CD14-positive monocyte (primary cell): ENCODE measurements at regions not wholly inside any gene's neighbourhood (a gene's known extent, or its start where the extent isn't known, plus 50 kb on each side); places are given as distances from the start of the nearest gene placed in this dataset. TPM values are rescaled to one million over a fixed set of nuclear protein-coding genes. Genes with fewer than 3 reads are reported as not detected.

Experiments
- DNase-seq, 3 donors: peaks; one replicate each; pipeline ENCODE4 v3.0.0-alpha.2; 2011 to 2022
- H2AFZ ChIP-seq: 2 replicates; pipeline ENCODE4 v1.6.0; 2012; ENCODE audit warnings: mild to moderate bottlenecking, low read depth, low read length, inconsistent platforms; ENCODE audit not compliant: insufficient read depth, poor library complexity, severe bottlenecking
- H3K27ac ChIP-seq, 2 donors: 1 replicate in 1 of 2; 2 replicates in 1 of 2; pipeline ENCODE4 v1.5.1; 2012 to 2013; ENCODE audit warnings: low read length in 2 of 2, control low read depth in 1 of 2, inconsistent platforms in 1 of 2, low read depth in 1 of 2, mild to moderate bottlenecking in 1 of 2
- H3K27me3 ChIP-seq, 2 donors: one replicate each; pipeline versions ENCODE4 v1.6.0 to v1.6.1; 2011 to 2013; ENCODE audit warnings: low read length in 2 of 2; ENCODE audit not compliant: control insufficient read depth in 2 of 2, insufficient read depth in 2 of 2
- H3K36me3 ChIP-seq, 2 donors: replicated peaks in 1 of 2; 1 replicate in 1 of 2; 2 replicates in 1 of 2; pipeline versions ENCODE4 v1.5.1 to v1.6.1; 2012 to 2013; ENCODE audit warnings: low read length in 2 of 2, control low read depth in 1 of 2, inconsistent platforms in 1 of 2, mild to moderate bottlenecking in 1 of 2; ENCODE audit not compliant: insufficient read depth in 2 of 2, control insufficient read depth in 1 of 2
- H3K4me1 ChIP-seq, 2 donors: 1 replicate in 1 of 2; 2 replicates in 1 of 2; pipeline versions ENCODE4 v1.5.1 to v1.6.1; 2012 to 2013; ENCODE audit warnings: low read length in 2 of 2, control low read depth in 1 of 2, inconsistent platforms in 1 of 2, mild to moderate bottlenecking in 1 of 2, moderate library complexity in 1 of 2; ENCODE audit not compliant: insufficient read depth in 2 of 2, control insufficient read depth in 1 of 2
- H3K4me2 ChIP-seq: replicated peaks from 2 replicates; pipeline ENCODE3; 2012; ENCODE audit warnings: low read length, moderate library complexity, mild to moderate bottlenecking; ENCODE audit not compliant: poor library complexity, severe bottlenecking; ENCODE audit errors: extremely low read depth
- H3K4me3 ChIP-seq, 3 experiments: fragments of 200-600 bp in 1 of 3; sonication (generic) in 1 of 3; replicated peaks in 1 of 3; 1 replicate in 2 of 3; 2 replicates in 1 of 3; pipeline ENCODE4 v1.5.1; 2011 to 2013; ENCODE audit warnings: low read length in 3 of 3, mild to moderate bottlenecking in 3 of 3, control low read depth in 2 of 3, low read depth in 2 of 3, inconsistent platforms in 1 of 3, moderate library complexity in 1 of 3
- H3K79me2 ChIP-seq: 2 replicates; pipeline ENCODE4 v1.6.0; 2012; ENCODE audit warnings: mild to moderate bottlenecking, control low read depth, inconsistent platforms, low read length, moderate library complexity; ENCODE audit not compliant: insufficient read depth
- H3K9ac ChIP-seq: 2 replicates; pipeline ENCODE4 v1.6.0; 2017; ENCODE audit warnings: low read length, mild to moderate bottlenecking; ENCODE audit not compliant: insufficient read depth, poor library complexity, severe bottlenecking
- H3K9me3 ChIP-seq, 2 donors: replicated peaks in 1 of 2; 1 replicate in 1 of 2; 2 replicates in 1 of 2; pipeline versions ENCODE4 v1.5.1 to v1.6.1; 2012 to 2013; ENCODE audit warnings: low read length in 2 of 2, control low read depth in 1 of 2; ENCODE audit not compliant: control insufficient read depth in 1 of 2, insufficient read depth in 1 of 2
- H4K20me1 ChIP-seq: 2 replicates; pipeline ENCODE4 v1.6.0; 2012; ENCODE audit warnings: mild to moderate bottlenecking, low read length, control low read depth, moderate library complexity; ENCODE audit not compliant: insufficient read depth
- H3K27ac Mint-ChIP-seq, 7 donors: one replicate each; pipeline ENCODE4 v1.8.0; 2020; ENCODE audit warnings: mild to moderate bottlenecking in 7 of 7, mixed read lengths in 7 of 7, moderate library complexity in 6 of 7, inconsistent platforms in 2 of 7
- H3K27me3 Mint-ChIP-seq, 3 donors: one replicate each; pipeline ENCODE4 v1.8.0; 2021 to 2022; ENCODE audit warnings: low read depth in 3 of 3, mild to moderate bottlenecking in 3 of 3, mixed read lengths in 3 of 3, moderate library complexity in 3 of 3, inconsistent platforms in 1 of 3
- H3K36me3 Mint-ChIP-seq, 2 donors: one replicate each; pipeline ENCODE4 v1.8.0; 2020; ENCODE audit warnings: mixed read lengths in 2 of 2, inconsistent platforms in 1 of 2, mild to moderate bottlenecking in 1 of 2
- H3K4me1 Mint-ChIP-seq: one replicate; pipeline ENCODE4 v1.8.0; 2020; ENCODE audit warnings: mild to moderate bottlenecking, mixed read lengths
- H3K4me3 Mint-ChIP-seq, 2 donors: one replicate each; pipeline ENCODE4 v1.8.0; 2020; ENCODE audit warnings: mild to moderate bottlenecking in 2 of 2, mixed read lengths in 2 of 2, moderate library complexity in 1 of 2
- H3K9me3 Mint-ChIP-seq, 7 donors: one replicate each; pipeline ENCODE4 v1.8.0; 2020 to 2022; ENCODE audit warnings: mixed read lengths in 7 of 7, mild to moderate bottlenecking in 6 of 7, moderate library complexity in 6 of 7, inconsistent platforms in 2 of 7
- WGBS: methylation state at CpG from one replicate; pipeline ENCODE4 v1.1.5; 2013; ENCODE audit warnings: missing lambda C conversion rate; ENCODE audit not compliant: insufficient coverage; 5-methylcytosine and 5-hydroxymethylcytosine counted together
- intact Hi-C, 2 donors: fragments of 100-400 bp; cut with micrococcal nuclease; formaldehyde crosslinking; loops; one replicate each; pipeline versions ENCODE4 v1.15.0 to v1.15.1; 2023
- small RNA-seq: library from RNA; depleted of rRNA; stranded (forward); fragments of <200 nt; gene quantifications from one replicate; pipeline ENCODE3, GENCODE V24; 2012; ENCODE audit warnings: low read depth; ENCODE audit not compliant: insufficient read length
- TF ChIP-seq, protein P1 (sequence below): fragments of 200-600 bp; IDR thresholded peaks from one replicate; pipeline ENCODE4 v1.8.0; 2022; ENCODE audit warnings: antibody characterized with exemption, mild to moderate bottlenecking

GRCh38 chr20:25749649-25750048 lies 53.0 kb upstream of the ZNF337 start:
- DNase-seq = no peak
- intact Hi-C loops = no loop called here
- no peaks in the 10 kb centered on the region for H4K20me1 ChIP-seq
- no peak overlapping the region for H3K9ac ChIP-seq
- Mint-ChIP-seq H3K9me3 (peaks cover 0 to 2% (median 0%) of the 10 kb centered on the region in 7 donors), H3K27ac (no peak overlapping the region), H3K36me3 (no peaks in the 10 kb centered on the region), H3K27me3 (peaks cover 1 to 10% (median 5%) of the 10 kb centered on the region in 3 donors), H3K4me1 (peaks cover 12% of the 10 kb centered on the region), H3K4me3 (no peak overlapping the region)
- H3K4me2 ChIP-seq = no peak overlapping the region
- H3K27me3 ChIP-seq = no peaks in the 10 kb centered on the region
- H3K79me2 ChIP-seq = no peaks in the 10 kb centered on the region
- H3K4me3 ChIP-seq = no peak overlapping the region
- no peaks in the 10 kb centered on the region for H3K36me3 ChIP-seq
- no peak overlapping the region for H2AFZ ChIP-seq
- peaks cover 0 to 3% of the 10 kb centered on the region in 2 donors for H3K4me1 ChIP-seq
- WGBS = 97% methylated on average over 4 of the region's 4 CpGs
- TF ChIP-seq, protein P1, sequence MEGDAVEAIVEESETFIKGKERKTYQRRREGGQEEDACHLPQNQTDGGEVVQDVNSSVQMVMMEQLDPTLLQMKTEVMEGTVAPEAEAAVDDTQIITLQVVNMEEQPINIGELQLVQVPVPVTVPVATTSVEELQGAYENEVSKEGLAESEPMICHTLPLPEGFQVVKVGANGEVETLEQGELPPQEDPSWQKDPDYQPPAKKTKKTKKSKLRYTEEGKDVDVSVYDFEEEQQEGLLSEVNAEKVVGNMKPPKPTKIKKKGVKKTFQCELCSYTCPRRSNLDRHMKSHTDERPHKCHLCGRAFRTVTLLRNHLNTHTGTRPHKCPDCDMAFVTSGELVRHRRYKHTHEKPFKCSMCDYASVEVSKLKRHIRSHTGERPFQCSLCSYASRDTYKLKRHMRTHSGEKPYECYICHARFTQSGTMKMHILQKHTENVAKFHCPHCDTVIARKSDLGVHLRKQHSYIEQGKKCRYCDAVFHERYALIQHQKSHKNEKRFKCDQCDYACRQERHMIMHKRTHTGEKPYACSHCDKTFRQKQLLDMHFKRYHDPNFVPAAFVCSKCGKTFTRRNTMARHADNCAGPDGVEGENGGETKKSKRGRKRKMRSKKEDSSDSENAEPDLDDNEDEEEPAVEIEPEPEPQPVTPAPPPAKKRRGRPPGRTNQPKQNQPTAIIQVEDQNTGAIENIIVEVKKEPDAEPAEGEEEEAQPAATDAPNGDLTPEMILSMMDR = no peak
- no peaks in the 10 kb centered on the region for H3K9me3 ChIP-seq
- H3K27ac ChIP-seq = no peak overlapping the region

Small RNAs in the stretch of these regions (small RNA-seq; reads per million reads assigned to genes)
- not detected for gene CFTRP1
